GM04503 (cell line): ENCODE measurements at regions not wholly inside any gene's neighbourhood (a gene's known extent, or its start where the extent isn't known, plus 50 kb on each side); places are given as distances from the start of the nearest gene placed in this dataset.
"Not testable (repeated sequence)": the region's sequence is repeated elsewhere in the genome, so short reads cannot be mapped to it uniquely, and the experiment has no call there.

ENCODE experiments used
- DNase-seq: peaks from one replicate; pipeline ENCODE4 v3.0.0-alpha.2; 2012; ENCODE audit warnings: low read depth

DNA sequence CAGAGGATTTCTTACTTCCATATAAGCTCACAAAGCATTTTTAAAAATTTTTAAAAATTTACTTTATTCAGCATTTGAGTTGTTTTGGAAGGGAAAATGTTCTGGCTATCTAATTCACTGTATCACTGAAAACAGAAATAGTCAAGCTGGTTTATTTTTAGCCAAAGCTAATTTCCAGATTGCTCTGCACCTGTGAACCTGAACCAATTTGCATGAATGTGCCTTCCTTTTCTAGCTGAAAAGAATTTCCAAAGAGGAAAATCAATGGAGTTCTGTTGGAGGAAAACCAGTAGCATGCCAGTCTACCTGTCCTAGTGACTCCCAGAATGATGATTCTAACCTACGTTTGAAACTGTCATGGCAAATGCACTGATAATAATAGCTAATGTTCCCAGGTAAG is 134.2 kb upstream of the LIPC start:
- DNase-seq, result no peak

DNA sequence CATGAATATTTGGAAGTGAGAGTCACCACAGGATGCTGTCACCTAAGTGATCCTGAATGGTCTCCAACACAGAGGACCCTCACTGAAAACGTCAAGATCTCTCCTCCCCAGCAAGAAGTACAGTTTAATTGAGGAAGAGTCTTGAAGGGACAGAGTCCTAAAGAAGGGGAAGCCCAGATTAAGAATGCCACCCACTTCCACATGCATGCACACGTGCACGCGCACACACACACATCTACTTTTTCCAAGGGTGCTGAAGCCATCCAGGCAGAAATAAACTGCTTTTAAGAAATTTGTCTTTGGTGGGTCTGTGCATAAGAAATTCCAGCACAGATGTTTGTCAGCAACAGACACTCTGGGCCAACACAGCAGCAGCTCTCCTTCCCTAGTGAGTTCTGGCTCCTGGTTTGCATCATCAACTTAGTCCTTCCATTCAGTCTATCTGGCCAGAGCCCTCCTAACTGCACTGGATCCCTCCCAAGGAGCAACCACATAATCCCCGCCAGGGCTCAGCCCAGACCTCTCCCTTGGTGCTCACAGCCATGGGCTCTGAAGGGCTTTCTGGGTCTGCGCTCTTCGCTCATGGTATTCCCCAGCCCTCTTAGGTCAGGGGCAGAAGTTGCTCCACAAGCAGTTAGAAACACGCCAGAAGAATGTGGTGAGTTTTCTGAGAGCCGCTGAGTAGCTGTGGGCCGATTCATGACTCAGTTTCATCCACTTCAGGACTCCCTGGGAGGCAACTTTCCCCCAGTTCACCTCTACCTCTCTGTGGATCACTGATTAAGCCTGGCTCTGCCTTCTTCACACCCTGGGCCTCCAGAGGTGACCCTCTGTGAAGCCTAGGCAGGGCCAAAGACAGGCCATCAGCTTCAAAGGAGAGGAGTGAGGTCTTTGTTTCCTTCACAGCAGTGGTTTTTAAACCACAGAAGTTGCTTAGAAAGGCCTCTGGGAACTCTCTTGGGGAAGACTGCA is 132.6 kb upstream of the LIPC start:
- DNase-seq, result no peak

- no peak for DNase-seq
Measured at GRCh38 chr15:58302832-58303231, 129.0 kb upstream of the LIPC start.

DNA sequence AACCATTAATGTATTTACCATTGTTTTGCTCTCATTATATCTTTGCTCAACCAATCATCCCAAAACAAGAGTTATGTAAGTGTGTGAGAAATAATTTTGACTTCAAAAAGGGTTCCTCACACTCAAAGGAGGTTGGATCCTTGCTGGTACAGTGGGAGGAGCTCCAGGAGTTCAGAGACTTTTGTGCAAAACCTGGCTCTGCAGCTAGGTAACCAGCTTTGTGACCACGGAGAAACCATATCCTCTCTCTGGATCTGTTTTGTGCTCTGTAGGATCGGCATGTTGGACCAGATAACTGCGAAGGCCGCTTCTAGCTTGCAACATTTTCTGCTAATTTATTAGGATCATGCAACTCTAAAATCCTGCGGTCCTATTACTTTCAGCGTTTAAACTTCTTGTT is 128.6 kb upstream of the LIPC start:
- DNase-seq, result no peak

DNA sequence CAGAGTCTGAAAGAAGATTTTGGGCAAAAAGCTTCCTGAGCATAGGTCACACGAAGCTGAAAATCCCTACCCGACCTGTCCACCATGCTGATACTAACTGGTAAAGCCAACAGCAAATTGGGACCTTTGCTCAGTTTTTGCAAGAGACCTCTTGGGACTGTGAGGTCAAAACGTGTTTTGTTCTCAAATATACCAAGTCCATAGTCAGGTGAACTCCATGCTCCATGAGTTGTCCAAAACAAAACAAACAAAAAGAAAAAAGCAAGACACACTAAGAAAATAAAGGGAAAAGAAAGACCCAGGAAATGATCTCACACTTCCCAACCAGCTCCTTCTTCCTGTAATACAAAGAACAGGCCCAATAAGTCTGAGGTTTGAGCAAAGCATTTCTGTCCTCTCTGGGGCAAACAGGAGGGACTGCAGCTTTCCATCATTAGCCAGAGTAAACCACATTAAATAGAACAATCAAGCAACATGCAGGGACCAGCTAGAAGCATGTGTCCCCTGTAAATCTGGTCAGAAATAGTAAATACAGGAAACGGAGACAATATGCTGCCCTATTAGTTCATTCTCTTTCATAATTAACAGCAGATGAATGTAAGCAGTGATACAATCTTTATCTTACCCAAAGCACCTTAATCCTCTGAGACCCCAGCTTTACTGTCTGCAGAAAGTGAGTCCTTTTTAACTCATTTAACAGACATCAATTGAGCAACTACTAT is 125.0 kb upstream of the LIPC start:
- no peak for DNase-seq

DNA sequence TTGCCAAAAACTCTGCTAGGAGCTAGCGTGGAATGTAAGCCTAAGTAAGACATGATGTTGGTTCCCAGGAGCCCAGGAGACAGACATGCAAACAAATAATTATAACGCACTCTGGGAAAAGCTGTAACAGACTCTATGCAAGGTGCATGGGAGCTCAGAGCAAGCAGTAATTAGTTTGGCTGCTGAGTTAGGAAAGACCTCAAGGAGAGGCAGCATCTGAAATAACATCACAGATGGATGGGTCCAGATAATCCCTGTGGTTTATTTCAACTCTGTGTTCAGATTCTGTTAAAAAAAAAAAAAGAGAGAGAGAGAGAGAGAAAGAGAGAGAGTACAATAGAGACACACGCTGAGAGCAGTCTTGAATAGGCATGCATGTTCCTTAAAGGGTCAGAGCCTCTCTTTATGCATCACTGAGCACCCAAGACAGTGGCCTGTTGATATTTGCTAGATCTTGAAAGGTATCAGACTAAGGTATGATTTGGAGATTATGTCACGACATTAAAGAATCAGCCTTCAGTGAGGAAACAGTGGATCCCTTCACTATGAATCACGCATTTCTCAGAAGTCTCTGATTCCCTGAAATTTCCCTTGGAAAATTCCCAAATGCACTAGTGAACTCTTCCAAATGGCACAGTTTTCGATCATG is 124.4 kb upstream of the LIPC start:
- peak; percentile 66 for DNase-seq

DNA sequence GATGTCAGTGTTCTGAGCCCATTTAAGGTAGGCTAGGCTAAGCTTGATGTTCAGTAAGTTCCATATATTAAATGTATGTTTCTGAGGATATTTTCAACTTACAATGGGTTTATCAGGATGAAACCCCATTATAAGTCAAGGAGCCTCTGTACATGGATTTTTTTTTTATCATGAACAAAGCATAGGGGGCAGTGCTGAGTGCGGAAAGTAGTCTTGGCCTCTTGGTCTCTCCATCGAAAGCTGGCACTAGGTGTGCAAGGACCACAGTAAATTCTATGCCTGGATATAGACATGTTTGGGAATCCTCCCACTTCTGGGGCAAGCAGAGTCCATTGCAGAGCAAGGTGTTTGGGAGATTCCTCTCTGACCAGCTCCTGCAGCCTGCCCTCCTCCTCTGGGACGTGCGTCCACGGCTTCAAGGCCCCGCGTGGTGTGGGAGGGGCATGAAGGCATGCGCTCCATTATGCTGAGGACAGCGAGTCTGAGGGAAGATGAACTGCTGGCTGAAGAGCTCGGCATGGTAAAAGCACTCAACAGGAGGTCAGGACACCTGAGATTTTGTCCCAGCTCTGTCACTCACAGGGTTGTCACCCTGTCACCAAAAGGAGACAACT is 122.9 kb upstream of the LIPC start:
- DNase-seq, result no peak

DNA sequence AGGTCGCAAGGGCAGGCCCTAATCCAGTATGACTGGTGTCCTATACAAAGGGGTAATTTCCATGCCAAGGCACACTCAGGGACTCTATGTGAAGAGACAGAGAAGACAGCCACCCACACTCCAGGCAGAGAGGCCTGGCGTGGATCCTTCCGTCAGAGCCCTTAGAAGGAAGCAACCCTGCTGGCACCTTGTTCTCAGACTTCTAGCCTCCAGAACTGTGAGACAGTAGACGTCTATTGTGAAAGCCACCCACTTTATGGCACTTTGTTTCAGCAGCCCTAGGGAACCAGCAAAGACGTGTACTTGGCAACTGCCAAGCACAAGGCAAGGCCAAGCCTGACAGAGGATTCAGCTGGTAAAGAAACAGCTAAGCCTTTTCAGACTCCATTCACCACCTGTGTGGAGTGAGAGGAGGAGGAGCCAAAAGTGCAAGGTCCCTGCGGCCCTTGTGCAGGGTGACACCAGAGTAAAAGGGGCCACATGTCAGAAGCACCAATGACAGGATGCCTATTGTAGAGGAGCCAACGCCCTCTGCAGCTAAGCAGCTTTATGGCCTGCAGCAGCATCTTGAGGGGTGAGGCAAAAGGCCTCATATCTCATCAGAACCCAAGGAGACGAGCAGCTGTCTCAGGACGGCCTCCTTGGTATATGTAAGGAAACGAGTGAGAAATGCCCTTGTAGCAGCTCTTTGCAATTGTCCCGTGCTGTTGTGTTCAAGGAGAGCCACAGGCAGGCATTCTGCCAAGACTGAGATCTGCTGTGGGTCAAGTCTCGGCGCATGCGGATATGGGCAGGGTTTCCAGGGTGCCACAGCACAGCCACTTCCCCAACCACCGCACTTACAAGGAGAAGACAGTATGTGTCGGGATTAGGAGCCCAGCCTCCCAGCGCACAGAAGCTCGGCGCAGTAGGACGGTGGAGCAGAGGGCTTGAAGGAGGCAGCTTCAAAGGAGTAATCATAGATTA is 121.5 kb upstream of the LIPC start:
- no peak for DNase-seq

- DNase-seq, result no peak
Measured at GRCh38 chr15:58311556-58311955, 120.2 kb upstream of the LIPC start.

DNA sequence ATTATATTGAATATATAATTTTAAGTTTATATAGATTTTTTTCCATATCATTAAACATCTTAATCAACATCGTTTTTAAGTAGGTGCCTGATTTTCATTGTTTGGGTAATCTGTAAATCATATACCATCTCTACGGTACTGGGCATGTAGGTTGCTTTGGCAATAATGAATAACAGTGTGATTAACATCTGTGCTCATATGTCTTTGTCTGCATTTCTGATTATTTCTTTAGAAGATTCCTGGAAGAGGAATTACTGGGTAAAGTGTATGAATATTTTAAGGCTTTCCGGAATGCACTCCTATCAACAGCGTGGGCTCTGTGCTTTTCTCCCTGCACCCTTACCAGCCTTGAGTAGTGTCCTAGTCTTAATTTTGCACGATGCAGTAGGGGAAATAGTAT is 119.8 kb upstream of the LIPC start:
- DNase-seq, result no peak

- no peak for DNase-seq
Measured at GRCh38 chr15:58313304-58313703, 118.5 kb upstream of the LIPC start.

DNA sequence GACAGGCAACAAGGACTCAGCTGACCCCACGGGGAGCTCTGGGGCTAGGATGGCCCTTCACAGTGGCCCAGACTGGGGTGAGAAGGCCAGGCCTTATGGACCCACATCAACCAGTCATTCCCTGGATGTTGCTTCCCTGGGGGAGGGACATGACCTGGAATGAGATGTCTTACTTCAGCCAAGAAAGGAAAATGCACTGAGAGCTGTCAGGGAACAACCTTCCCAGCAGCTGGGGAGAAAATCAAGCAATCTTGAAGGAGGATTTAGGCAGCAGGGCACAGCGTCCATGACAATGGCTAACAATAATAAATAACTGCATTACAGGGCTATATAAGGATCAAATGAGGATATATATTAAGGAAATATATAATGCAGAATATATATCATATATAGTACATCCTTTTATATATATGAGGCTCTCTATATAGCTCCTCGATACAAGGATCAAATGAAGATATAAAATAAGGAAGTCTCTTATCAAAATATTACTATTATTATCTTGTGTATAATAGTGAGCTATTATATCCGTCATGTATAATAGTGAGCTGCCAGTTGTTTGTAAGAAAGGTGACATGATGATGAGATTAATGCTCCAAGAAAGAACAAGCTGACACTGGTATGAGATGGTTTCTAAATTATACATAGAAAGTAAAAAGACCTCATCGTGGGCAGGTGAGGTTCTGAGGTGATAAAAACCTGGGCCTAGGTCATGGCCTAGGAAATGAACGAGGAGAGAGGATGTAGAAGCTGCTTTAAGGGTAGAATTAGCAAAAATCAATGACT is 117.8 kb upstream of the LIPC start:
- DNase-seq, result no peak

GRCh38 chr15:58314593-58315216 is 117.1 kb upstream of the LIPC start:
- DNase-seq, result no peak

- no peak for DNase-seq
Measured at GRCh38 chr15:58318517-58318916, 113.3 kb upstream of the LIPC start.

DNA sequence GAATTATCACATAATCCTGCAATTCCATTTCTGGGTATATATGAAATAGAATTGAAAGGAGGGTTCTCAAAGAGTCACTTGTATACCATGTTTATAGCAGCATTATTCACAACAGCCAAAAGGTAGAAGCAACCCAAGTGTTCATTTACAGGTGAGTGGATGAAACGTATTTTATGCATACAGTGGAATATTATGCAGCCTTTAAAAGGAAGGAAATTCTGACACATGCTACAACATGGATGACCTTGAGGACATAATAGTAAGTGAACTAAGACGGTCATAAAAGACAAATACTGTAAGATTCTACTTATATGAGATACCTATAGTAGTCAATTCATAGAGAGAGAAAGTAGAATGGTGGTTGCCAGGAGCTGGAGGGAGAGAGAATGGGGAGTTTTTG is 110.8 kb upstream of the LIPC start:
- DNase-seq, result no peak

DNA sequence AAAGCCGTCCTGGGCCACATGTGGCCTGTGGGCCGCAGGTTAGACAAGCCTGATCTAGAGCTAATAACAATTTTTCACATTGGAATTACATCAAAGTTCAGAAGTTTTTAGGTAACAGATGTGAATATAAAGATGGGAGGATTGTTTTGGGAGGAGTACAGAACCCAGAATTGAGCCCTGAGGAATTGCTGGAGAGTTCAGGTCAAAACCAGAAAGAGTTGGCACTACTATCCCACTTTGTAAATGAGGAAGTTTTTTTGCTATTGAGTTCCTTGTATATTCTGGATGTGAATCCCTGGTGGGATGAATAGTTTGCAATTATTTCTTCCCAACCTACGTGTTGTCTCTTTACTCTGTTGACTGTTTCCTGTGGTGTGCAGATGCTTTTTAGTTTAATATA is 109.5 kb upstream of the LIPC start:
- no peak for DNase-seq

DNA sequence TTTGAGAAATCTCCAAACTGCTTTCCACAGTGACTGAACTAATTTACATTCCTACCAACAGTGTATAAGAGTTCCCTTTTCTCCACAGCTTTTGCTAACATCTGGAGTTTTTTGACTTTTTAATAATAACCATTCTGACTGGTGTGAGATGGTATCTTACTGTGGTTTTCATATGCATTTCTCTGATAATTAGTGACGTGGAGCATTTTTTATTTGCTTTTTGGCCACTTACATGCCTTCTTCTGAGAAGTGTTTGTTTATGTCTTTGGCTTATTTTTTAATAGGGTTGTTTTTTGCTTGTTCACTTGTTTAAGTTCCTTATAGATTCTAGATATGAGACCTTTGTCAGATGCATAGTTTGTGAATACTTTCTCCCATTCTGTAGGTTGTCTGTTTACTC is 108.5 kb upstream of the LIPC start:
- not testable (repeated sequence) for DNase-seq

DNA sequence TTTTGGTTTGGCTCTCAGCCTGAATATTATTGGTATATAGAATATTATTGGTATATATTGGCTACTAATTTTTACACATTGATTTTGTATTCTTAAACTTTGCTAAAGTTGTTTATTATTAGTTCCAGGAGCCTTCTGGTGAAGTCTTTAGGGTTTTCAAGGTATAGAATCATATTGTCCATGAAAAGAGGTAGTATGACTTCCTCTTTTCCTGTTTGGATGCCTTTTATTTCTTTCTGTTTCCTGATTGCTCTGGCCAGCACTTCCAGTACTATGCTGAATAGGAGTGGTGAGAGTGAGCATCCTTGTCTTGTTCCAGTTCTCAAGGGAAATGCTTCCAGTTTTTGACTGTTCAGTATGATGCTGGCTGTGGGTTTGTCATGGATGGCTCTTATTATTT is 107.3 kb upstream of the LIPC start:
- DNase-seq, result no peak

- DNase-seq, result no peak
Measured at GRCh38 chr15:58327958-58328357, 103.8 kb upstream of the LIPC start.

DNA sequence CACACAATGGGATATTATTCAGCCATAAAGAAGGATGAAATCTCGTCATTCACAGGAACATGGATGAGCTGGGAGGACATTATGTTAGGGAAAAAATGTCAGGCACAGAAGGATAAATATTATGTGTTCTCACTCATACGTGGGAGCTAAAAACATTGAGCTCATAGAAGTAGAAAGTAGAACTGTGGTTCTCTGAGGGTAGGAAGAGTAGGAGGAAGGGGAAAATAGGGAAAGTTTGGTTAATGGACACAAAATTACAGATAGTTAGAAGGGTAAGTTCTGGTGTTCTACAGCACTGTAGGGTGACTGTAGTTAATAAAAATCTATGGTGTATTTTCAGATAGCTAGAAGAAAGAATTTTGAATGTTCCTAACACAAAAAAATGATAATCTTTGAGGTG is 102.6 kb upstream of the LIPC start:
- DNase-seq, result no peak
